Endothelial cell of umbilical vein (primary cell): ENCODE measurements at regions not wholly inside any gene's neighbourhood (a gene's known extent, or its start where the extent isn't known, plus 50 kb on each side); places are given as distances from the start of the nearest gene placed in this dataset.

ENCODE experiments used
- BruUV-seq: library from RNA; stranded (reverse); fragments of 400-500 nt; replicated peaks from 2 replicates; lab custom pipeline; 2021; lab: Mats Ljungman, UMichigan
- CTCF ChIA-PET: fragments of 300-600, 350-600 bp; sonication (Branson Sonifier 250); formaldehyde crosslinking; loops from one replicate; lab custom pipeline; 2021; ENCODE audit warnings: antibody characterized with exemption, inconsistent platforms; lab: Charles Lee
- POLR2A ChIA-PET: fragments of 300-600, 350-600 bp; sonication (Branson Sonifier 250); formaldehyde crosslinking; loops from one replicate; lab custom pipeline; 2021; ENCODE audit warnings: antibody characterized with exemption, inconsistent platforms; lab: Charles Lee
- DNase-seq: peaks from one replicate; pipeline ENCODE4 v3.0.0-alpha.2; 2011; ENCODE audit warnings: low read depth, low spot score
- FAIRE-seq: peaks from 2 replicates; lab custom pipeline; 2011; peaks lifted over from hg19 to GRCh38; lab: Jason Lieb, UNC
- H2AFZ ChIP-seq: 2 replicates; pipeline ENCODE4 v1.6.0; 2012; ENCODE audit warnings: low read depth, low read length, control low read depth, inconsistent platforms
- H3K27ac ChIP-seq: 2 replicates; pipeline ENCODE4 v1.5.1; 2011; ENCODE audit warnings: low read depth, mild to moderate bottlenecking, control low read depth, low read length, moderate library complexity; ENCODE audit not compliant: insufficient read depth
- H3K27me3 ChIP-seq, 2 experiments: 2 replicates each; pipeline versions ENCODE4 v1.6.0 to v1.6.1; 2011; ENCODE audit warnings: low read length in 2 of 2, mixed read lengths in 1 of 2; ENCODE audit not compliant: control insufficient read depth in 2 of 2, insufficient read depth in 2 of 2
- H3K36me3 ChIP-seq, 2 experiments: 2 replicates in 1 of 2; 3 replicates in 1 of 2; pipeline ENCODE4 v1.5.1; 2011; ENCODE audit warnings: low read length in 2 of 2, mild to moderate bottlenecking in 1 of 2, moderate library complexity in 1 of 2; ENCODE audit not compliant: control insufficient read depth in 2 of 2, insufficient read depth in 2 of 2; ENCODE audit errors: extremely low read depth in 1 of 2
- H3K4me1 ChIP-seq: 3 replicates; pipeline ENCODE4 v1.5.1; 2011; ENCODE audit warnings: mild to moderate bottlenecking, low read length; ENCODE audit not compliant: control insufficient read depth, insufficient read depth; ENCODE audit errors: extremely low read depth
- H3K4me2 ChIP-seq: 2 replicates; pipeline ENCODE4 v1.6.1; 2011; ENCODE audit warnings: low read length, control low read depth, mixed read lengths; ENCODE audit not compliant: insufficient read depth
- H3K4me3 ChIP-seq, 3 experiments: fragments of 200-600 bp in 1 of 3; sonication (generic), shearing (Covaris generic) in 1 of 3; replicated peaks in 1 of 3; 2 replicates each; pipeline ENCODE4 v1.5.1; 2011 to 2016; ENCODE audit warnings: control low read depth in 3 of 3, low read length in 3 of 3, mild to moderate bottlenecking in 2 of 3, inconsistent platforms in 1 of 3, low read depth in 1 of 3, moderate library complexity in 1 of 3; ENCODE audit not compliant: insufficient read depth in 1 of 3
- H3K79me2 ChIP-seq: 2 replicates; pipeline ENCODE4 v1.6.0; 2012; ENCODE audit warnings: low read length, inconsistent platforms; ENCODE audit not compliant: control insufficient read depth, insufficient read depth
- H3K9ac ChIP-seq: replicated peaks from 2 replicates; pipeline ENCODE3; 2011; ENCODE audit warnings: low read length, control low read depth; ENCODE audit not compliant: insufficient read depth; ENCODE audit errors: extremely low read depth
- H3K9me1 ChIP-seq: replicated peaks from 3 replicates; pipeline ENCODE4 v1.6.0; 2011; ENCODE audit warnings: mild to moderate bottlenecking, low read length; ENCODE audit not compliant: control insufficient read depth, insufficient read depth; ENCODE audit errors: extremely low read depth
- H3K9me3 ChIP-seq: replicated peaks from 2 replicates; pipeline ENCODE4 v1.5.1; 2012; ENCODE audit warnings: low read length, inconsistent platforms; ENCODE audit not compliant: control insufficient read depth, insufficient read depth
- H4K20me1 ChIP-seq: replicated peaks from 2 replicates; pipeline ENCODE3; 2011; ENCODE audit warnings: mild to moderate bottlenecking, low read length; ENCODE audit not compliant: control insufficient read depth, insufficient read depth; ENCODE audit errors: extremely low read depth
- EZH2 ChIP-seq: IDR thresholded peaks from 2 replicates; pipeline ENCODE4 v1.6.1; 2012; ENCODE audit warnings: borderline replicate concordance, low read depth, mild to moderate bottlenecking, moderate library complexity, low read length, inconsistent platforms; ENCODE audit not compliant: severe bottlenecking
- FOS ChIP-seq: IDR thresholded peaks from 2 replicates; pipeline ENCODE4 v1.6.1; 2011; ENCODE audit warnings: mild to moderate bottlenecking, low read length, moderate library complexity, borderline replicate concordance; ENCODE audit not compliant: insufficient read depth
- GATA2 ChIP-seq: IDR thresholded peaks from 2 replicates; pipeline ENCODE4 v1.7.0; 2011; ENCODE audit warnings: low read depth, mild to moderate bottlenecking, moderate library complexity, mixed read lengths, low read length; ENCODE audit not compliant: insufficient read length, insufficient read depth
- JUN ChIP-seq: IDR thresholded peaks from 2 replicates; pipeline ENCODE4 v1.6.1; 2011; ENCODE audit warnings: borderline replicate concordance, low read depth; ENCODE audit not compliant: insufficient read length, insufficient read depth
- MYC ChIP-seq: IDR thresholded peaks from one replicate; pipeline ENCODE4 v1.6.1; 2011; ENCODE audit warnings: mild to moderate bottlenecking, low read depth, low read length
- POLR2A ChIP-seq: IDR thresholded peaks from 2 replicates; pipeline ENCODE4 v1.6.1; 2012; ENCODE audit warnings: low read depth, mild to moderate bottlenecking, control low read depth, low read length
- POLR2AphosphoS5 ChIP-seq: IDR thresholded peaks from 2 replicates; pipeline ENCODE4 v1.6.1; 2012; ENCODE audit warnings: low read depth, mild to moderate bottlenecking, control low read depth, low read length, moderate library complexity; ENCODE audit not compliant: insufficient read depth
- dilution Hi-C: fragments of 300-500 bp; cut with MboI; formaldehyde crosslinking; loops from one replicate; pipeline ENCODE4 v1.15.0; 2019; ENCODE audit warnings: low sequenced_read_pairs; ENCODE audit not compliant: extremely low pct_ligation_motif_present
- intact Hi-C: fragments of 100-400 bp; cut with micrococcal nuclease; formaldehyde crosslinking; loops from one replicate; pipeline ENCODE4 v1.10.0; 2022
- TF ChIP-seq, protein P1 (sequence below): IDR thresholded peaks from 2 replicates; pipeline ENCODE4 v1.6.1; 2011; ENCODE audit not compliant: insufficient read depth, insufficient read length
- TF ChIP-seq, protein P2 (sequence below), 2 donors: IDR thresholded peaks; 1 replicate in 1 of 2; 2 replicates in 1 of 2; pipeline ENCODE4 v1.5.1; 2011; ENCODE audit warnings: low read length in 2 of 2, mild to moderate bottlenecking in 2 of 2, moderate library complexity in 2 of 2, control low read depth in 1 of 2, inconsistent platforms in 1 of 2, low read depth in 1 of 2; ENCODE audit not compliant: insufficient read depth in 1 of 2; ENCODE audit errors: extremely low read depth in 1 of 2

DNA sequence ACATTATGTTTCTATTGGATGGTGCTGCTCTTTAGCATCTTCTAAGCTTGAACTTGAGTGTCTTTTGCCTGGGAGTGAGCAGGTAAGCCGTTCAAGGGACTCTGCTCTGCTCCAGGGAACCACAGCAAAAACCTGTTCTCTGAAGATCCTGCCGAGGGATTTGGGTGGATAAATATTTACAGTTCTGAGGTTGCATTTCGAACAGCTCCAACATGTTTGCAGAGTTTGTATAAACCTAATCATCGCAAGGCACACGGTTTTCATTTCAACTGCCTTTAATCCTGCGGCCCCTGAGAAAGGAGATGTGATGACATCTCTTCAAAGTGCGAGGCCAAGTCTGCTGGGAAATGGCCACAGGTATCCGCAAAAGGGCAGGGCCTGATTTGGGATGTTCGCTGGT, 293.4 kb downstream of the TFAP2C start:
- BruUV-seq: no TSS peak
- H3K4me2 ChIP-seq: no peak overlapping the region
- H2AFZ ChIP-seq: no peak overlapping the region
- FAIRE-seq: no peak
- dilution Hi-C loops (no loop called here), intact Hi-C loops (no loop called here)
- CTCF ChIA-PET: no interaction called here
- no peaks in the 10 kb centered on the region for H3K9me1 ChIP-seq
- POLR2A ChIA-PET: no interaction called here
- no peaks in the 10 kb centered on the region for H3K4me1 ChIP-seq
- H3K9me3 ChIP-seq: no peaks in the 10 kb centered on the region
- no peaks in the 10 kb centered on the region for H4K20me1 ChIP-seq
- peaks cover 7 to 35% of the 10 kb centered on the region in 2 experiments for H3K27me3 ChIP-seq
- TF ChIP-seq JUN (no peak), MYC (no peak), POLR2A (no peak), FOS (no peak), POLR2AphosphoS5 (no peak), EZH2 (no peak), GATA2 (no peak)
- TF ChIP-seq, protein P1, sequence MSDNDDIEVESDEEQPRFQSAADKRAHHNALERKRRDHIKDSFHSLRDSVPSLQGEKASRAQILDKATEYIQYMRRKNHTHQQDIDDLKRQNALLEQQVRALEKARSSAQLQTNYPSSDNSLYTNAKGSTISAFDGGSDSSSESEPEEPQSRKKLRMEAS: no peak
- TF ChIP-seq, protein P2, sequence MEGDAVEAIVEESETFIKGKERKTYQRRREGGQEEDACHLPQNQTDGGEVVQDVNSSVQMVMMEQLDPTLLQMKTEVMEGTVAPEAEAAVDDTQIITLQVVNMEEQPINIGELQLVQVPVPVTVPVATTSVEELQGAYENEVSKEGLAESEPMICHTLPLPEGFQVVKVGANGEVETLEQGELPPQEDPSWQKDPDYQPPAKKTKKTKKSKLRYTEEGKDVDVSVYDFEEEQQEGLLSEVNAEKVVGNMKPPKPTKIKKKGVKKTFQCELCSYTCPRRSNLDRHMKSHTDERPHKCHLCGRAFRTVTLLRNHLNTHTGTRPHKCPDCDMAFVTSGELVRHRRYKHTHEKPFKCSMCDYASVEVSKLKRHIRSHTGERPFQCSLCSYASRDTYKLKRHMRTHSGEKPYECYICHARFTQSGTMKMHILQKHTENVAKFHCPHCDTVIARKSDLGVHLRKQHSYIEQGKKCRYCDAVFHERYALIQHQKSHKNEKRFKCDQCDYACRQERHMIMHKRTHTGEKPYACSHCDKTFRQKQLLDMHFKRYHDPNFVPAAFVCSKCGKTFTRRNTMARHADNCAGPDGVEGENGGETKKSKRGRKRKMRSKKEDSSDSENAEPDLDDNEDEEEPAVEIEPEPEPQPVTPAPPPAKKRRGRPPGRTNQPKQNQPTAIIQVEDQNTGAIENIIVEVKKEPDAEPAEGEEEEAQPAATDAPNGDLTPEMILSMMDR (IDR thresholded peaks at IDR 0.05; ENCODE audit: extremely low read depth in 1 of 2, insufficient read depth in 1 of 2, low read depth in 1 of 2, low read length in 2 of 2): no peak
- H3K79me2 ChIP-seq: no peaks in the 10 kb centered on the region
- no peak overlapping the region for H3K27ac ChIP-seq
- DNase-seq: no peak
- H3K36me3 ChIP-seq: no peaks in the 10 kb centered on the region
- no peak overlapping the region for H3K4me3 ChIP-seq
- no peak overlapping the region for H3K9ac ChIP-seq
